ENCODE measurements at regions not wholly inside any gene's neighbourhood (a gene's known extent, or its start where the extent isn't known, plus 50 kb on each side); places are given as distances from the start of the nearest gene placed in this dataset.

DNA sequence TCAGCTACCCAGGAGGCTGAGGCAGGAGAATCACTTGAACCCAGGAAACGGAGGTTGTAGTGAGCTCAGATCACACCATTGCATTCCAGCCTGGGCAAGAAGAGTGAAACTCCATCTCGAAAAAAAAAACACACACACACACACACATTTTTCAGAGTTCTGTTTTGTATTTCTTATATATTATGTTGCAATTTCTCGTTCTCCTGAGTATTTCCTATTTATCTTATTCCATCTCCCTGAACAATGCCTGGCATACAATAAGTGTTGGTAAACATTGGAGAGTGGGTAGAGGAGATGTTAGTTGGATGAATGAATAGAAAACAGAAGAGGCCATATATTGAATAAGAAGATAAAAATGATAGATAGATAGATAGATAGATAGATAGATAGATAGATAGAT, 167.8 kb upstream of the CDH5 start:
- ChIA-PET POLR2A (no interaction called here), CTCF (no interaction called here)
- TF ChIP-seq TARDBP (IDR thresholded peaks at IDR 0.05), result no peak
- TF ChIP-seq FOXM1 (IDR thresholded peaks at IDR 0.05; ENCODE audit: borderline replicate concordance), result no peak
- TF ChIP-seq ZNF384 (IDR thresholded peaks at IDR 0.05), result no peak
- TF ChIP-seq FOXA1 (IDR thresholded peaks at IDR 0.05), result no peak
- TF ChIP-seq ARNT (IDR thresholded peaks at IDR 0.05), result no peak
- TF ChIP-seq SP1 (IDR thresholded peaks at IDR 0.05), result no peak
- TF ChIP-seq ELF4 (IDR thresholded peaks at IDR 0.05), result no peak
- no peak for TF ChIP-seq L3MBTL2 (conservative IDR thresholded peaks at IDR 0.05)
- no peak for TF ChIP-seq HDGF (IDR thresholded peaks at IDR 0.05; ENCODE audit: borderline replicate concordance)
- TF ChIP-seq, protein P1, sequence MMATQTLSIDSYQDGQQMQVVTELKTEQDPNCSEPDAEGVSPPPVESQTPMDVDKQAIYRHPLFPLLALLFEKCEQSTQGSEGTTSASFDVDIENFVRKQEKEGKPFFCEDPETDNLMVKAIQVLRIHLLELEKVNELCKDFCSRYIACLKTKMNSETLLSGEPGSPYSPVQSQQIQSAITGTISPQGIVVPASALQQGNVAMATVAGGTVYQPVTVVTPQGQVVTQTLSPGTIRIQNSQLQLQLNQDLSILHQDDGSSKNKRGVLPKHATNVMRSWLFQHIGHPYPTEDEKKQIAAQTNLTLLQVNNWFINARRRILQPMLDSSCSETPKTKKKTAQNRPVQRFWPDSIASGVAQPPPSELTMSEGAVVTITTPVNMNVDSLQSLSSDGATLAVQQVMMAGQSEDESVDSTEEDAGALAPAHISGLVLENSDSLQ (IDR thresholded peaks at IDR 0.05), result no peak
- no peak for TF ChIP-seq CTBP1 (IDR thresholded peaks at IDR 0.05; ENCODE audit: borderline replicate concordance)
- no peak for TF ChIP-seq NFRKB (IDR thresholded peaks at IDR 0.05)
- TF ChIP-seq LEF1 (IDR thresholded peaks at IDR 0.05; ENCODE audit: borderline replicate concordance), result no peak
- TF ChIP-seq FOXK2 (IDR thresholded peaks at IDR 0.05), result no peak
- no peak for TF ChIP-seq SUZ12 (IDR thresholded peaks at IDR 0.05)
- no peak for TF ChIP-seq BHLHE40 (IDR thresholded peaks at IDR 0.05; ENCODE audit: borderline replicate concordance)
- DNase-seq (ENCODE audit: extremely low spot score), result no peak

DNA sequence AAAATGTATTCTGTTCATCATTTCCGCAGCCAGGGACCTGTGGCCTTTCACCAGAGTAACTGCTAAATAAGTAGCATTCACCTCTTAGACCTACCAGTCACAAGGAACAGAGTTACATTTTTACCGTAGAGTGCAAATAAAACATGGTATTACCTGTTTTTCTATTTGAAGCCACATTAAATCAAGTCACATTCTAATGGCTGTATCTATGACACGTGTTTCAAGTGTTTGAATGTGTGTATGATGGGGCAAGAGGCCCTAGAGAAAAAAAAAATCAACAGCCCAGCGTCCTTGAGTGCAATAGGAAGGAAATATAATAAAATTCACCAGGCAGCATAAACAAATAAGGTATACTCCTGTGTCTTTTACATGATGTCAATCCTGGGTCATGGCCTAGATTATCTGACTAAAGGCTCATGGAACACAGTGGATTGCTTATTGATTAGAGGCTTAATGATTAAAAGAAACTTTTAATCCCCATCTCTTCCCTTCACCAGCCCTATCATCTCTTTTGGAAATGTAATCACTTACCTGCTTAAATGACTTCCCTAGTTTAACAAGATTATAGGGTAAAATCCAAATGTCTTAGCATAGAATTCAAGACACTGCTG, 168.7 kb upstream of the CDH5 start:
- no peak for DNase-seq (ENCODE audit: extremely low spot score)
- POLR2A ChIA-PET, result no interaction called here
- TF ChIP-seq ELF4 (IDR thresholded peaks at IDR 0.05), result no peak
- CTCF ChIA-PET, result interaction anchor here (0.6 kb wide), 1 partner anchor 227 kb away, joined by 3 read pairs; no protein-coding TSS in a partner anchor

DNA sequence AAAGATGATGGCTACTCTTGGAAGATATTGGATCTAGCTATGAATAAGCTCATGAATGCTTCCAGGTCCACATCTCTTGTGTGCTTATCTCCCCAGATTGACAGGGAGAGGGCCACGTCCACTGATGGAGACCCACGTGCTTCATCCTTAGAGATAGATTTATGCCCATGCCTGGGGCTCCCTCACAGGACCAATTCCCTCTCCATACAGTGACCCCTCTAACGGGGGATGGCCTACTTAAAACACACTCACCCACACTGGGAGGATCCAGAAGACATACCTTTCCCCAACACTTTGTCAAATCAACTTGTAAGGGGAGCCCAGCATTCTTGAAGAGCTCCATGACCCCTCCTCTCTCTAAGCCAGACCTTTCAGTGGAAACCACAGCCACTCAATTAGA, 169.7 kb upstream of the CDH5 start:
- TF ChIP-seq, protein P1 (IDR thresholded peaks at IDR 0.05), result no peak
- TF ChIP-seq FOXA1 (IDR thresholded peaks at IDR 0.05), result no peak
- no peak for TF ChIP-seq LEF1 (IDR thresholded peaks at IDR 0.05; ENCODE audit: borderline replicate concordance)
- no peak for TF ChIP-seq ELF4 (IDR thresholded peaks at IDR 0.05)
- TF ChIP-seq SP1 (IDR thresholded peaks at IDR 0.05), result no peak
- no peak for TF ChIP-seq TARDBP (IDR thresholded peaks at IDR 0.05)
- TF ChIP-seq NFRKB (IDR thresholded peaks at IDR 0.05), result no peak
- TF ChIP-seq FOXK2 (IDR thresholded peaks at IDR 0.05), result no peak
- TF ChIP-seq CTBP1 (IDR thresholded peaks at IDR 0.05; ENCODE audit: borderline replicate concordance), result no peak
- TF ChIP-seq L3MBTL2 (conservative IDR thresholded peaks at IDR 0.05), result no peak
- no peak for TF ChIP-seq SUZ12 (IDR thresholded peaks at IDR 0.05)
- no peak for TF ChIP-seq ZNF384 (IDR thresholded peaks at IDR 0.05)
- no peak for TF ChIP-seq HDGF (IDR thresholded peaks at IDR 0.05; ENCODE audit: borderline replicate concordance)
- TF ChIP-seq ARNT (IDR thresholded peaks at IDR 0.05), result no peak
- no peak for TF ChIP-seq FOXM1 (IDR thresholded peaks at IDR 0.05; ENCODE audit: borderline replicate concordance)
- no peak for TF ChIP-seq BHLHE40 (IDR thresholded peaks at IDR 0.05; ENCODE audit: borderline replicate concordance)
- no peak for DNase-seq (ENCODE audit: extremely low spot score)
- POLR2A ChIA-PET, result no interaction called here
- CTCF ChIA-PET, result no interaction called here

DNA sequence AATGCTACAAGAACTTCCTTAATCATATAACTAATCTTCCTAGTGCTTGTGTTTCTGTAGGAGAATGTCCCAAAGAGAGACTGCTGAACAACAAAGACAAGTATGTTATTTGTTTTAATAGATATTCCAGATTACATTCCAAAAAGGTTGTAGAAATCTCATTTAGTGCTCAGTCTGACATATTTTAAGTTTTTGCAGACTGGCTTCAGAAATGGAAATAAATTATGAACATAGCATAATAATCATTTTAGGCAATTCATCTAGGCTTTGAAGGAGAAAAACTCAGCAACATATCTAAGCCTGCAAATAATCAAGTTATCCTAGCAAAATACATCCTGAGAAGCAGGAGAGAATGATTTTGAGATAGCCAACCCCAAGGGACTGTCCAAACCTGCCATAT, 171.6 kb upstream of the CDH5 start:
- TF ChIP-seq ELF4 (IDR thresholded peaks at IDR 0.05), result no peak
- TF ChIP-seq NFRKB (IDR thresholded peaks at IDR 0.05), result no peak
- TF ChIP-seq TARDBP (IDR thresholded peaks at IDR 0.05), result no peak
- no peak for TF ChIP-seq SUZ12 (IDR thresholded peaks at IDR 0.05)
- TF ChIP-seq L3MBTL2 (conservative IDR thresholded peaks at IDR 0.05), result no peak
- no peak for TF ChIP-seq FOXK2 (IDR thresholded peaks at IDR 0.05)
- no peak for TF ChIP-seq ZNF384 (IDR thresholded peaks at IDR 0.05)
- TF ChIP-seq LEF1 (IDR thresholded peaks at IDR 0.05; ENCODE audit: borderline replicate concordance), result no peak
- no peak for TF ChIP-seq CTBP1 (IDR thresholded peaks at IDR 0.05; ENCODE audit: borderline replicate concordance)
- TF ChIP-seq, protein P1 (IDR thresholded peaks at IDR 0.05), result no peak
- TF ChIP-seq FOXA1 (IDR thresholded peaks at IDR 0.05), result no peak
- no peak for TF ChIP-seq SP1 (IDR thresholded peaks at IDR 0.05)
- POLR2A ChIA-PET, result no interaction called here
- no peak for DNase-seq (ENCODE audit: extremely low spot score)
- CTCF ChIA-PET, result no interaction called here

DNA sequence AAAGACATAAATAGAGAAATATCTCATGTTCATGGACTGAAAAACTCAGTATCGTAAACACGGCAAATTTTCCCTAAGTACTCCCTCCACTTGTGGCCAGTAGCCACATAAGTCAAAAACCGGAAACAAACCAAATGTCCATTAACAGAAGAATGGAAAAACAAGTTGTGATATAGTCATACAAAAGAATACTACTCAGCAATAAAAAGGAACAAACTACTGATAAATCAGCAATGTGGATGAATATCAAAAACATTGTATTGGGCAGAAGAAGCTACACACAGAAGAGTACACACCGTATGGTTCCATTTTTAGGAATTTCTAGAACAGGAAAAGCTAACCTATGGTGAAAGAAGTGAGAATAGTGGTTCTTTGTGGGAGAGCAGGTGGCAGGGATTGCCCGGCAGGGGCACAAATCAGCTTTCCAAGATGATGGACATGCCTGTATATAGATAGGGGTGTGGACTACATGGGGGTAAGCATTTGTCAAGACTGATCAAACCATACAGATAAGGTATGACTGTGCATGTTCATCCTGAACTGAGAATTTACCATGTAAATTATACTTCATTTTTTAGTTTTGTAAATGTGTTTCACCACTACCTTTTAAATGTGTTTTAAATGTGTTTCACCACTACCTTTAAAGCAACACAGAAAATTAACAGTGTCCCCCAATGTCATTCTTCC, 172.8 kb upstream of the CDH5 start:
- POLR2A ChIA-PET, result no interaction called here
- CTCF ChIA-PET, result no interaction called here
- TF ChIP-seq NFRKB (IDR thresholded peaks at IDR 0.05) (no peak), ARNT (IDR thresholded peaks at IDR 0.05) (no peak), SP1 (IDR thresholded peaks at IDR 0.05) (no peak), TARDBP (IDR thresholded peaks at IDR 0.05) (no peak)
- no peak for DNase-seq (ENCODE audit: extremely low spot score)

DNA sequence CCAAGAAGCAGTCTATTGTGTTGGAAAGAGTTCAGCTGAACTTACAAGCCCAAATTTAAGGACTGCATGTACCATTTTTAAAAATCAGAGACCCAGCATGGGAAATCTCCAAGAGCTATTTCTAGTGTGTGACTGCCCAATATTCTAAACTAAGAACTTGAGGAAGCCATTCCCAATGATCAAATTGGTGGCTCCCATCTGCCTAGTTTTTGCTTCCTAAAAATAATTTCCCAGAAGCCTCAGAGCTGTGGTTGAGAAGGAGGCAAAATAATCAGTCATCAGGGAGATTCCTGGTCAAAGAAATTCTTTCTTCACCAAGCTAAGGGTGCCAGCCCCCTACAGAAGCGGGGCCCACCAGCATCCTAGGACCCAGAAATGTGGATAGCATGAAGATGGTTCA, 176.1 kb upstream of the CDH5 start:
- DNase-seq (ENCODE audit: extremely low spot score), result no peak
- CTCF ChIA-PET, result no interaction called here
- no peak for TF ChIP-seq CTBP1 (IDR thresholded peaks at IDR 0.05; ENCODE audit: borderline replicate concordance)
- no peak for TF ChIP-seq ELF4 (IDR thresholded peaks at IDR 0.05)
- no peak for TF ChIP-seq ARNT (IDR thresholded peaks at IDR 0.05)
- TF ChIP-seq TARDBP (IDR thresholded peaks at IDR 0.05), result no peak
- no peak for TF ChIP-seq ZNF384 (IDR thresholded peaks at IDR 0.05)
- TF ChIP-seq, protein P1 (IDR thresholded peaks at IDR 0.05), result no peak
- no peak for TF ChIP-seq L3MBTL2 (conservative IDR thresholded peaks at IDR 0.05)
- TF ChIP-seq NFRKB (IDR thresholded peaks at IDR 0.05), result no peak
- no peak for TF ChIP-seq FOXM1 (IDR thresholded peaks at IDR 0.05; ENCODE audit: borderline replicate concordance)
- no peak for TF ChIP-seq FOXA1 (IDR thresholded peaks at IDR 0.05)
- no peak for TF ChIP-seq SP1 (IDR thresholded peaks at IDR 0.05)
- no peak for TF ChIP-seq BHLHE40 (IDR thresholded peaks at IDR 0.05; ENCODE audit: borderline replicate concordance)
- no peak for TF ChIP-seq LEF1 (IDR thresholded peaks at IDR 0.05; ENCODE audit: borderline replicate concordance)
- no peak for TF ChIP-seq HDGF (IDR thresholded peaks at IDR 0.05; ENCODE audit: borderline replicate concordance)
- TF ChIP-seq SUZ12 (IDR thresholded peaks at IDR 0.05), result no peak
- no peak for TF ChIP-seq FOXK2 (IDR thresholded peaks at IDR 0.05)
- POLR2A ChIA-PET, result no interaction called here

Measured in HEK293T (cell line).